ENCODE measurements at regions not wholly inside any gene's neighbourhood (a gene's known extent, or its start where the extent isn't known, plus 50 kb on each side); places are given as distances from the start of the nearest gene placed in this dataset.

DNA sequence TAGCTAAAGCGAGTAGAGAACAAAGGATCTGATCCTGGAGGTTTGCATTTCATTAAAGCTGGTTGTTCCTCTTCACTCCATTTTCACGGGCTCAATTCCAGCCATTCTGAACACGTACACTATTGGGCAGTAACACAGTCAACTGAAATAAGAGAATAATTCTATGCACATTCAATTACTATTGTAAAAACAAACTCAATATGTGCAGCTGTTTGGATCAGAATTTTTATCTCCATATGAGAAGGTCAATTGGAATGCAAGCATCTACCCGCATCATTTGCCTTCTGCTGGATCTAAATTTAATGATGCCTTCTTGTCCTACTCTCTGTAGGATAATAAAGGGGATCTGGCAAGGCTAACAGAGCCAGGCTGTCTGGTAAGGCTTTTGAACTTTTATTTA, 562.8 kb upstream of the CCDC179 start:
- TF ChIP-seq EZH2phosphoT487 (IDR thresholded peaks at IDR 0.05; ENCODE audit: insufficient read depth, low read depth) (no peak), EZH2 (IDR thresholded peaks at IDR 0.05; ENCODE audit: insufficient read depth, poor library complexity, severe bottlenecking) (no peak)

All from GM23248 (cell line).